ENCODE measurements at regions not wholly inside any gene's neighbourhood (a gene's known extent, or its start where the extent isn't known, plus 50 kb on each side); places are given as distances from the start of the nearest gene placed in this dataset.

DNA sequence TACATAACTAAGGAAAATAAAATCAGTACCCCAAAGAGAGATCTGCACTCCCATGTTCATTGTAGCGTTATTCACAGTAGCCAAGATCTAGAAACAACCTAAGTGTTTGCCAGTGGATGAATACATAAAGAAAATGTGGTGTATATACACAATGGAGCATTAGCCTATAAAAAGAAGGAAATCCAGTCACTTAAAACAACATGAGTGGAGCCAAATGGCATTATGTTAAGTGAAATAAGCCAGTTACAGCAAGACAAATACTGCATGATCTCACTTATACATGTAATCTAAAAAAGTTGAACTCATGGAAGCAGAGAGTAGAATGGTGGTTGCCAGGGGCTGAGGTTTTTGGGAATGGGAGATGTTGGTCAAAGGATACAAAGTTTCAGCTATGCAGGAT, 508.3 kb upstream of the B3GALT2 start:
- Histone ChIP-seq H3K27me3 (no peaks in the 10 kb centered on the region), H3K9me3 (no peaks in the 10 kb centered on the region), H3K4me3 (ENCODE audit: low read depth, low read length) (no peak overlapping the region), H3K36me3 (no peaks in the 10 kb centered on the region), H3K4me1 (no peaks in the 10 kb centered on the region)
- DNase-seq: no peak
- TF ChIP-seq, protein P1, sequence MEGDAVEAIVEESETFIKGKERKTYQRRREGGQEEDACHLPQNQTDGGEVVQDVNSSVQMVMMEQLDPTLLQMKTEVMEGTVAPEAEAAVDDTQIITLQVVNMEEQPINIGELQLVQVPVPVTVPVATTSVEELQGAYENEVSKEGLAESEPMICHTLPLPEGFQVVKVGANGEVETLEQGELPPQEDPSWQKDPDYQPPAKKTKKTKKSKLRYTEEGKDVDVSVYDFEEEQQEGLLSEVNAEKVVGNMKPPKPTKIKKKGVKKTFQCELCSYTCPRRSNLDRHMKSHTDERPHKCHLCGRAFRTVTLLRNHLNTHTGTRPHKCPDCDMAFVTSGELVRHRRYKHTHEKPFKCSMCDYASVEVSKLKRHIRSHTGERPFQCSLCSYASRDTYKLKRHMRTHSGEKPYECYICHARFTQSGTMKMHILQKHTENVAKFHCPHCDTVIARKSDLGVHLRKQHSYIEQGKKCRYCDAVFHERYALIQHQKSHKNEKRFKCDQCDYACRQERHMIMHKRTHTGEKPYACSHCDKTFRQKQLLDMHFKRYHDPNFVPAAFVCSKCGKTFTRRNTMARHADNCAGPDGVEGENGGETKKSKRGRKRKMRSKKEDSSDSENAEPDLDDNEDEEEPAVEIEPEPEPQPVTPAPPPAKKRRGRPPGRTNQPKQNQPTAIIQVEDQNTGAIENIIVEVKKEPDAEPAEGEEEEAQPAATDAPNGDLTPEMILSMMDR (IDR thresholded peaks at IDR 0.05; ENCODE audit: low read depth, low read length): no peak

DNA sequence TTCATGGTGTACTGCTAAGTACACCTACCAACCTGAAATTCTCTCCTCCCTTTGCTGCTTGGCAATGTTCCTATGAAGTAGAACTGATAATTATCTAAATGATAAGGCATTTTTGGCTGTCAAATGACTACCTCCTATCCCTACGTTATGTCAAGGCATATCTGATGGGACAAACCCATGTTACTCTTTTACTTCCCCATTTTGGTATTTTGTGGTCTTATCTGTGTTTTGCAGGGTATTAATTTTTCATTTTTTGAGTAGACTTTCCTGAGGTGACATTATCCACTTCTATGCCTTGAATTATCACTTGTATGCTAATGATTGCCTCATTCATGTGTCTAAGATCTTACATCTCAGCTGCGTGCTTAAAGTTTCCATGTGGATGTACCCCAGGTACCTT, 499.6 kb upstream of the B3GALT2 start:
- DNase-seq: no peak
- TF ChIP-seq, protein P1 (IDR thresholded peaks at IDR 0.05; ENCODE audit: low read depth, low read length): no peak
- no peaks in the 10 kb centered on the region for H3K36me3 ChIP-seq
- no peak overlapping the region for H3K4me3 ChIP-seq (ENCODE audit: low read depth, low read length)
- no peaks in the 10 kb centered on the region for H3K9me3 ChIP-seq
- H3K27me3 ChIP-seq: no peaks in the 10 kb centered on the region
- no peaks in the 10 kb centered on the region for H3K4me1 ChIP-seq

DNA sequence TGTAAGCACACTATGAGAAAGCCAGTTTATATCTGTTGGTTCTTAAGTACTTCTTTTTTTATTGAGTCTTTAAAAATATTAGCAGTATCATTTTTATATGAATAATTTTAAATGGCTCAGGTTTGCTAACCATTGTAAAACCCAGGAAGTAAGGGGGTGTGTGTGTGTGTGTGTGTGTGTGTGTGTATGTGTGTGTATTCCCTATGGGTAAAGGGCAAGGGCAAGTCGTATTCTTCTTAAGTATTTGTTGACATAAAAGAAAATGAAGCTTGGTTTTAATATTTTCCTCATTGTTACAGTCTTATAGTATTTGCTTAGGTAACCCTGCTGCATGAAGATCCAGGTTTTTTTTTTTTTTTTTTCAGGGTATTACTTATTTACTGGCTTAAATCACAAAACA, 495.0 kb upstream of the B3GALT2 start:
- DNase-seq: no peak
- no peaks in the 10 kb centered on the region for H3K27me3 ChIP-seq

DNA sequence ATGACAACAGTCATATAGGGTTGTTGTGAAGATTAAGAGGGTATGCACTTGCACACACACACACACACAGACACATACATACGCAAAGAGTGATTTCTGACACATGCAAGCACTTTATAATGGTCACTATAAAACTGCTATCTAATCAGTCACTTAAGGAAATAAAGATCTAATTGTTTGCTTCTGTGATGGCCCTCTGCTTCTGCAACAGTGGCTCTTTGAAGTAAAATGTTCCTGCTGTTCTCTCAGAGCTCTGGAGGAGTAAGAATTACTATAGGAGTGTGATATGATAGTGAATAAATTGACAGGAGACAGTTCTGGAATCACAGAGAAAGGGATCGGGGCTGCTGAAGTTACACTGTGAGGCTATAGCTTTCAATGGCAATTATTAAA, 494.5 kb upstream of the B3GALT2 start:
- Histone ChIP-seq H3K27me3 (no peaks in the 10 kb centered on the region), H3K4me1 (no peaks in the 10 kb centered on the region), H3K9me3 (no peaks in the 10 kb centered on the region), H3K36me3 (no peaks in the 10 kb centered on the region), H3K4me3 (ENCODE audit: low read depth, low read length) (no peak overlapping the region)
- no peak for DNase-seq
- TF ChIP-seq, protein P1 (IDR thresholded peaks at IDR 0.05; ENCODE audit: low read depth, low read length): no peak

More for the DNA sequence above, 495.0 kb upstream of the B3GALT2 start:
- no peaks in the 10 kb centered on the region for H3K4me1 ChIP-seq
- H3K36me3 ChIP-seq: no peaks in the 10 kb centered on the region
- no peaks in the 10 kb centered on the region for H3K9me3 ChIP-seq
- TF ChIP-seq, protein P1 (IDR thresholded peaks at IDR 0.05; ENCODE audit: low read depth, low read length): no peak
- no peak overlapping the region for H3K4me3 ChIP-seq (ENCODE audit: low read depth, low read length)

DNA sequence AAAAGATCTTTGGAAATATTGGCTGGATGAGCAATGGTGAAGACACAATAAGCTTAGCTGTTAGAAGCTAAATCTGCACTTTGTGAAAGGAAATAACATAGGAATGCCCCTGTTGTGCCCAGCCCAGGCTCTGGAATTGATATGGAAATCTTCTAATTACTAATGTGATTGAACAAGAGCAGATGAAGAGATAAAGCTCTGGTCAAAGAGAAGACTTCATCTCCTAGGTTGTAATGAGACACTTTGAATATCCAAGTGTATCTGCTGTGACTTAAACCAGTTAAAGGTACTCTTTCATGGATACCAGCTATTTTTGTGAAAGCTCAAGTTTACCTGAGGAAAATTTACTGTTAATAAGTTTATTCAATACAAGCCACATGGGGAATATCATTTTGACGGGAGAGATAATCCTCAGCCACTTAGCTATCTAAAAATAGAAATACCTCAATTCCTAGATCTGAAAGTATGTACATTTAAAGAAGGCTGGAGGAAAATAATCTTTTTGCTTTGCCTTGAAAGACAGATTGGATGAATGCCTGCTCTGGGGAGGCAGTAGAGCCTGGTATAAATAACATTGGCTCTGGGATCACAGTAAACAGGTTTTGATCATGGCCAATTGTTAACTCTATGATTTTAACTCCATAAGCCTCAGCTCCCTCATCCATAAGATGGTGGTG, 494.0 kb upstream of the B3GALT2 start:
- TF ChIP-seq, protein P1 (IDR thresholded peaks at IDR 0.05; ENCODE audit: low read depth, low read length): no peak
- no peaks in the 10 kb centered on the region for H3K27me3 ChIP-seq
- H3K36me3 ChIP-seq: no peaks in the 10 kb centered on the region
- H3K4me1 ChIP-seq: no peaks in the 10 kb centered on the region
- no peak for DNase-seq
- H3K4me3 ChIP-seq (ENCODE audit: low read depth, low read length): no peak overlapping the region
- H3K9me3 ChIP-seq: no peaks in the 10 kb centered on the region

DNA sequence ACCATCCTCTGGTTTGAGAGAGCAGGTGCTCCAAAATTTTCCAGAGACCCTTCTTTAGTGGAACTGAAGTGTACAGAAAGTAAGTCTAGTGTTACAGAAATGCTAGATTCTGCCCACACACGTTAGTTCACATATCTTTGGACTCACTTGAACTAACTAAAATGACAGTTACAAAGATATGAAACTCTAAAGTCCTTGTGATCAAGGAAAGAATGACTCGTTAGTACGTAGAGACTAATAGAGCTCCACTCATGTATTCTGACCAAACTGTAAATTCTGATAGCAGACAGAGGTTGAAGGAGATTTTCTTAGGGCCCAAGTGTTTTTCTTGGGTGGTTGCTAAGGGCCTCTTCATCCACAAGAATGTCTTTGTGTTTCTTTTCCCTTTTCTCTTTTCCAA, 491.5 kb upstream of the B3GALT2 start:
- no peaks in the 10 kb centered on the region for H3K27me3 ChIP-seq
- no peaks in the 10 kb centered on the region for H3K36me3 ChIP-seq
- TF ChIP-seq, protein P1 (IDR thresholded peaks at IDR 0.05; ENCODE audit: low read depth, low read length): no peak

More for the DNA sequence above, 491.5 kb upstream of the B3GALT2 start:
- no peak for DNase-seq
- H3K9me3 ChIP-seq: no peaks in the 10 kb centered on the region
- H3K4me3 ChIP-seq (ENCODE audit: low read depth, low read length): no peak overlapping the region
- peaks cover 6% of the 10 kb centered on the region; the same call in 1 of the 2 replicates for H3K4me1 ChIP-seq
